Adrenal gland (tissue), 5 donors: ENCODE measurements at regions not wholly inside any gene's neighbourhood (a gene's known extent, or its start where the extent isn't known, plus 50 kb on each side); places are given as distances from the start of the nearest gene placed in this dataset.

Experiments used
- CTCF ChIP-seq, 6 experiments: fragments of 450-650 bp in 4 of 6; fragments of 200-600 bp in 2 of 6; sonication (generic) in 1 of 6; IDR thresholded peaks; 1 replicate in 5 of 6; 2 replicates in 1 of 6; pipeline versions ENCODE4 v1.5.1 to v1.8.0; 2016 to 2021; ENCODE audit warnings: antibody characterized with exemption in 6 of 6, mild to moderate bottlenecking in 2 of 6, moderate library complexity in 1 of 6
- POLR2A ChIP-seq, 2 donors: fragments of 450-650 bp; IDR thresholded peaks; one replicate each; pipeline ENCODE4 v1.6.1; 2017; ENCODE audit warnings: antibody characterized with exemption in 2 of 2, mild to moderate bottlenecking in 2 of 2, moderate library complexity in 1 of 2
- donor health status: DM: no; HTN: no; CAD: no.

GRCh38 chr3:152662157-152662556 is 172.8 kb upstream of the P2RY1 start:
- TF ChIP-seq POLR2A (IDR thresholded peaks at IDR 0.05): no peak
- peak in 1 of 6 experiments; percentile 18 for TF ChIP-seq CTCF (IDR thresholded peaks at IDR 0.05)
